ENCODE measurements at regions not wholly inside any gene's neighbourhood (a gene's known extent, or its start where the extent isn't known, plus 50 kb on each side); places are given as distances from the start of the nearest gene placed in this dataset.

- no peak for DNase-seq
- H3K9ac ChIP-seq (ENCODE audit: low read length), result no peak overlapping the region
- H3K4me1 ChIP-seq (ENCODE audit: insufficient read depth, low read length), result no peaks in the 10 kb centered on the region
- no peaks in the 10 kb centered on the region for H3K79me2 ChIP-seq (ENCODE audit: low read length)
- H3K36me3 ChIP-seq (ENCODE audit: low read depth, low read length), result no peaks in the 10 kb centered on the region
- no peak for ATAC-seq
- H2AFZ ChIP-seq (ENCODE audit: low read length), result no peak overlapping the region
- H3K4me3 ChIP-seq (ENCODE audit: low read length), result no peak overlapping the region
- BruUV-seq (replicated peaks), result no TSS peak
- H4K20me1 ChIP-seq (ENCODE audit: low read length), result no peaks in the 10 kb centered on the region
- H3K27ac ChIP-seq (ENCODE audit: low read length), result no peak overlapping the region
- no peaks in the 10 kb centered on the region for H3K9me2 ChIP-seq (replicated peaks; ENCODE audit: low read length)
- no peaks in the 10 kb centered on the region for H3K9me3 ChIP-seq (ENCODE audit: low read length)
- intact Hi-C loops (cut with micrococcal nuclease), result no loop called here
- no peaks in the 10 kb centered on the region for H3F3A ChIP-seq (ENCODE audit: low read length, unreplicated experiment)
- no peak overlapping the region for H3K4me2 ChIP-seq (ENCODE audit: low read length)
- CTCF ChIA-PET, result no interaction called here
- no peaks in the 10 kb centered on the region for H3K27me3 ChIP-seq (ENCODE audit: low read length)
- no peak for TF ChIP-seq EZH2 (IDR thresholded peaks at IDR 0.05; ENCODE audit: low read length, unreplicated experiment)
- TF ChIP-seq CTCF (conservative IDR thresholded peaks at IDR 0.05; ENCODE audit: low read depth, low read length), result no peak
- no peak for TF ChIP-seq EZH2phosphoT487 (IDR thresholded peaks at IDR 0.05; ENCODE audit: borderline replicate concordance, low read length)
- POLR2A ChIA-PET (ENCODE audit: unreplicated experiment), result no interaction called here
Observed at GRCh38 chr11:15613251-15613650, 498.5 kb downstream of the INSC start.

- no peak overlapping the region for H3K4me3 ChIP-seq (ENCODE audit: low read length)
- intact Hi-C loops (cut with micrococcal nuclease), result no loop called here
- ChIA-PET CTCF (no interaction called here), POLR2A (ENCODE audit: unreplicated experiment) (no interaction called here)
- no peak for ATAC-seq
- no peak overlapping the region for H2AFZ ChIP-seq (ENCODE audit: low read length)
- TF ChIP-seq CTCF (conservative IDR thresholded peaks at IDR 0.05; ENCODE audit: low read depth, low read length), result no peak
- no peak for TF ChIP-seq EZH2phosphoT487 (IDR thresholded peaks at IDR 0.05; ENCODE audit: borderline replicate concordance, low read length)
- no peak for TF ChIP-seq EZH2 (IDR thresholded peaks at IDR 0.05; ENCODE audit: low read length, unreplicated experiment)
- no peak for DNase-seq
- no peaks in the 10 kb centered on the region for H4K20me1 ChIP-seq (ENCODE audit: low read length)
- H3K4me1 ChIP-seq (ENCODE audit: insufficient read depth, low read length), result no peaks in the 10 kb centered on the region
- BruUV-seq (replicated peaks), result no TSS peak
- H3K9ac ChIP-seq (ENCODE audit: low read length), result no peak overlapping the region
- no peaks in the 10 kb centered on the region for H3K79me2 ChIP-seq (ENCODE audit: low read length)
- H3K36me3 ChIP-seq (ENCODE audit: low read depth, low read length), result no peaks in the 10 kb centered on the region
- no peaks in the 10 kb centered on the region for H3K9me2 ChIP-seq (replicated peaks; ENCODE audit: low read length)
- no peak overlapping the region for H3K4me2 ChIP-seq (ENCODE audit: low read length)
- no peaks in the 10 kb centered on the region for H3K9me3 ChIP-seq (ENCODE audit: low read length)
- H3K27me3 ChIP-seq (ENCODE audit: low read length), result no peaks in the 10 kb centered on the region
- H3K27ac ChIP-seq (ENCODE audit: low read length), result no peak overlapping the region
- no peaks in the 10 kb centered on the region for H3F3A ChIP-seq (ENCODE audit: low read length, unreplicated experiment)
Observed at GRCh38 chr11:15613789-15614188, 499.1 kb downstream of the INSC start.

DNA sequence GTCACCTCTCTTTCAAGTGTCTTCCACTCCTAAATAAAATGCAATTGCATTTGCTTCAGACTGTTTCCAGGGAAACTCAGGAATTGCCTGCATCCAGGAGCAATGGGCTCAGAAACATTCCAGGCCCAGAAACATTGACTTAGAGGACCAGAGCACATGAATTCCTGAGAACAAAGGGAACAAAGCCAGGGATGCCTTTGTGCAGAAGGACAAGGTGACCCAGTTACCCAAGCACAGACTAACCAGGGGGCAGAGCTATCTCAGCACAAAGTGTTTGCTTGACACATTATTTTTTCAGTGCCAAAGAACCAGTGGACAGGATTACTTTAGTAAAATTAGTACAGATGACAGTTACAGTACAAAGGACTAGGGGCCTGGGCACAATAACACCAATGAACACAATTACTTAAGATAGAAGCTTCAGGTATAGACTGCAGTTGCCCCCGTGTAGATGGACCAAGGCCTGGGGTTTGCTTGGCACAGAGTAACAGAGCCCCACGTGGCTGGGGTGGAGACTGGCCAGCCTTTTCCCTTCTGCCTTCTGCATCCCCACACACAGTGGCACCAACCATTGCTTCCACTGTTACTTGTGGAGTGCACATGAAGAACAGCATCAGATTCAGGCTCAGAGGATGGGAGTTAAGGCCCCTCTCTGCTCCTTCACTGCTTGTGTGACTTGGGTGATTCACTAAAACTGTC lies 500.8 kb downstream of the INSC start:
- Histone ChIP-seq H3K79me2 (ENCODE audit: low read length) (no peaks in the 10 kb centered on the region), H3K4me1 (ENCODE audit: insufficient read depth, low read length) (no peaks in the 10 kb centered on the region), H3K9me2 (replicated peaks; ENCODE audit: low read length) (no peaks in the 10 kb centered on the region), H3K4me3 (ENCODE audit: low read length) (no peak overlapping the region), H3K9me3 (ENCODE audit: low read length) (no peaks in the 10 kb centered on the region), H3K36me3 (ENCODE audit: low read depth, low read length) (no peaks in the 10 kb centered on the region), H3K4me2 (ENCODE audit: low read length) (no peak overlapping the region), H3K9ac (ENCODE audit: low read length) (no peak overlapping the region), H3F3A (ENCODE audit: low read length, unreplicated experiment) (no peaks in the 10 kb centered on the region), H4K20me1 (ENCODE audit: low read length) (no peaks in the 10 kb centered on the region), H3K27ac (ENCODE audit: low read length) (no peak overlapping the region), H2AFZ (ENCODE audit: low read length) (no peak overlapping the region), H3K27me3 (ENCODE audit: low read length) (no peaks in the 10 kb centered on the region)
- no TSS peak for BruUV-seq (replicated peaks)
- ATAC-seq (no peak), DNase-seq (no peak)
- CTCF ChIA-PET, result no interaction called here
- intact Hi-C loops (cut with micrococcal nuclease), result no loop called here
- TF ChIP-seq CTCF (conservative IDR thresholded peaks at IDR 0.05; ENCODE audit: low read depth, low read length) (no peak), EZH2 (IDR thresholded peaks at IDR 0.05; ENCODE audit: low read length, unreplicated experiment) (no peak), EZH2phosphoT487 (IDR thresholded peaks at IDR 0.05; ENCODE audit: borderline replicate concordance, low read length) (no peak)
- POLR2A ChIA-PET (ENCODE audit: unreplicated experiment), result no interaction called here
